ENCODE measurements at regions not wholly inside any gene's neighbourhood (a gene's known extent, or its start where the extent isn't known, plus 50 kb on each side); places are given as distances from the start of the nearest gene placed in this dataset.

- no peak overlapping the region for H3K4me3 ChIP-seq (ENCODE audit: low read depth, low read length)
- no peaks in the 10 kb centered on the region for H3K36me3 ChIP-seq (ENCODE audit: control insufficient read depth, insufficient read depth, low read length)
- no peak for DNase-seq (ENCODE audit: low read depth)
- TF ChIP-seq CTCF (IDR thresholded peaks at IDR 0.05; ENCODE audit: insufficient read depth, low read length, poor library complexity, severe bottlenecking) = no peak
- H3K27me3 ChIP-seq (ENCODE audit: control insufficient read depth, insufficient read depth, low read length) = no peaks in the 10 kb centered on the region
Observed at GRCh38 chr15:38882221-38882620, 317.6 kb upstream of the RASGRP1 start.

DNA sequence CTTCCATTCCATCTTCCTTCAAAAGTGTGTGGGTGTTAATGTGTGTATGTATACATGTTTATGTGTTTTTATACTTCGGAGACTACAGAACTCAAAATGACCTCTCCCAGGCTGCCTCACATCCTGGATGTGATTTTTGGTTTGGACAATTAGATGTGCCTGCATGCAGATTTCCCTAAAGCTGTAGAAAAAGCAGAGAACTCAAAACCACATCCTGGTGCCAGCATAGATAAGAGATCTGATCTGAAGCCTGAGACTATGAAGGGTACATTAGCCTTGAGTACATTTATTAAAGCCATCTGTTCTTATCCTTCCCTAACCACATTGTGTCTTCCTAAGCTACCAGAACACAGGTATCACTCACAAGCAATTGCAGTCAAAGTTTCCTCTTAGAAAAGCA, 319.4 kb upstream of the RASGRP1 start:
- no peak for TF ChIP-seq CTCF (IDR thresholded peaks at IDR 0.05; ENCODE audit: insufficient read depth, low read length, poor library complexity, severe bottlenecking)
- DNase-seq (ENCODE audit: low read depth) = no peak
- H3K36me3 ChIP-seq (ENCODE audit: control insufficient read depth, insufficient read depth, low read length) = no peaks in the 10 kb centered on the region
- no peak overlapping the region for H3K4me3 ChIP-seq (ENCODE audit: low read depth, low read length)
- no peaks in the 10 kb centered on the region for H3K27me3 ChIP-seq (ENCODE audit: control insufficient read depth, insufficient read depth, low read length)

- TF ChIP-seq CTCF (IDR thresholded peaks at IDR 0.05; ENCODE audit: insufficient read depth, low read length, poor library complexity, severe bottlenecking) = no peak
- Histone ChIP-seq H3K36me3 (ENCODE audit: control insufficient read depth, insufficient read depth, low read length) (no peaks in the 10 kb centered on the region), H3K4me3 (ENCODE audit: low read depth, low read length) (no peak overlapping the region), H3K27me3 (ENCODE audit: control insufficient read depth, insufficient read depth, low read length) (no peaks in the 10 kb centered on the region)
- no peak for DNase-seq (ENCODE audit: low read depth)
Observed at GRCh38 chr15:38885001-38885400, 320.4 kb upstream of the RASGRP1 start.

GRCh38 chr15:38885471-38885952, 320.9 kb upstream of the RASGRP1 start:
- Histone ChIP-seq H3K4me3 (ENCODE audit: low read depth, low read length) (no peak overlapping the region), H3K27me3 (ENCODE audit: control insufficient read depth, insufficient read depth, low read length) (no peaks in the 10 kb centered on the region), H3K36me3 (ENCODE audit: control insufficient read depth, insufficient read depth, low read length) (no peaks in the 10 kb centered on the region)
- no peak for DNase-seq (ENCODE audit: low read depth)
- no peak for TF ChIP-seq CTCF (IDR thresholded peaks at IDR 0.05; ENCODE audit: insufficient read depth, low read length, poor library complexity, severe bottlenecking)

- TF ChIP-seq CTCF (IDR thresholded peaks at IDR 0.05; ENCODE audit: insufficient read depth, low read length, poor library complexity, severe bottlenecking) = no peak
- H3K27me3 ChIP-seq (ENCODE audit: control insufficient read depth, insufficient read depth, low read length) = no peaks in the 10 kb centered on the region
- no peak for DNase-seq (ENCODE audit: low read depth)
- no peak overlapping the region for H3K4me3 ChIP-seq (ENCODE audit: low read depth, low read length)
- H3K36me3 ChIP-seq (ENCODE audit: control insufficient read depth, insufficient read depth, low read length) = no peaks in the 10 kb centered on the region
Observed at GRCh38 chr15:38886315-38887163, 321.9 kb upstream of the RASGRP1 start.

All from kidney epithelial cell (primary cell).